Thymus (tissue), 11 donors: ENCODE measurements at regions not wholly inside any gene's neighbourhood (a gene's known extent, or its start where the extent isn't known, plus 50 kb on each side); places are given as distances from the start of the nearest gene placed in this dataset.

Source experiments
- DNase-seq, 9 donors: peaks; one replicate each; pipeline ENCODE4 v3.0.0-alpha.2; 2013; ENCODE audit warnings: low spot score in 9 of 9, low read depth in 6 of 9, missing footprints in 1 of 9
- H3K27ac ChIP-seq, 2 donors: one replicate each; pipeline ENCODE4 v1.5.1; 2013; ENCODE audit warnings: control low read depth in 1 of 2, low read depth in 1 of 2, low read length in 1 of 2, mild to moderate bottlenecking in 1 of 2, moderate library complexity in 1 of 2
- H3K27me3 ChIP-seq, 2 donors: one replicate each; pipeline ENCODE4 v1.5.1; 2013; ENCODE audit warnings: low read length in 1 of 2; ENCODE audit not compliant: control insufficient read depth in 2 of 2, insufficient read depth in 1 of 2
- H3K36me3 ChIP-seq, 2 donors: one replicate each; pipeline ENCODE4 v1.5.1; 2013; ENCODE audit warnings: low read length in 1 of 2, mild to moderate bottlenecking in 1 of 2, moderate library complexity in 1 of 2; ENCODE audit not compliant: control insufficient read depth in 2 of 2, insufficient read depth in 2 of 2
- H3K4me1 ChIP-seq, 2 donors: one replicate each; pipeline ENCODE4 v1.5.1; 2013; ENCODE audit warnings: low read length in 2 of 2; ENCODE audit not compliant: control insufficient read depth in 2 of 2, insufficient read depth in 2 of 2
- H3K4me3 ChIP-seq, 2 donors: one replicate each; pipeline ENCODE4 v1.5.1; 2013; ENCODE audit warnings: low read length in 2 of 2, control low read depth in 1 of 2, mild to moderate bottlenecking in 1 of 2
- H3K9me3 ChIP-seq, 2 donors: one replicate each; pipeline ENCODE4 v1.5.1; 2013; ENCODE audit warnings: low read length in 1 of 2, mild to moderate bottlenecking in 1 of 2; ENCODE audit not compliant: control insufficient read depth in 2 of 2, insufficient read depth in 1 of 2
- WGBS: extraction: QIAGEN DNeasy Blood & Tissue Kit; methylation state at CpG from one replicate; pipeline ENCODE4 v1.1.7; 2013; 5-methylcytosine and 5-hydroxymethylcytosine counted together
- donor health status: healthy.

- no peak for DNase-seq
- H3K36me3 ChIP-seq: no peaks in the 10 kb centered on the region
- no peaks in the 10 kb centered on the region for H3K4me1 ChIP-seq
- H3K27ac ChIP-seq: no peak overlapping the region
- no peaks in the 10 kb centered on the region for H3K9me3 ChIP-seq
- H3K27me3 ChIP-seq: no peaks in the 10 kb centered on the region
- no peak overlapping the region for H3K4me3 ChIP-seq
Measured at GRCh38 chr5:111587728-111588127, 75.4 kb upstream of the STARD4 start.

GRCh38 chr5:111585946-111586345 lies 73.6 kb upstream of the STARD4 start:
- Histone ChIP-seq H3K27ac (no peak overlapping the region), H3K27me3 (no peaks in the 10 kb centered on the region), H3K4me1 (no peaks in the 10 kb centered on the region), H3K36me3 (no peaks in the 10 kb centered on the region), H3K4me3 (no peak overlapping the region), H3K9me3 (no peaks in the 10 kb centered on the region)
- WGBS: 94% methylated on average over 4 of the region's 4 CpGs
- no peak for DNase-seq

GRCh38 chr5:111585291-111585690 lies 73.0 kb upstream of the STARD4 start:
- no peaks in the 10 kb centered on the region for H3K27me3 ChIP-seq
- WGBS: 95% methylated on average over 1 of the region's 1 CpG
- no peak overlapping the region for H3K4me3 ChIP-seq
- no peaks in the 10 kb centered on the region for H3K36me3 ChIP-seq
- H3K9me3 ChIP-seq: no peaks in the 10 kb centered on the region
- H3K4me1 ChIP-seq: no peaks in the 10 kb centered on the region
- DNase-seq: no peak
- no peak overlapping the region for H3K27ac ChIP-seq

- Histone ChIP-seq H3K27me3 (no peaks in the 10 kb centered on the region), H3K4me1 (no peaks in the 10 kb centered on the region), H3K4me3 (no peak overlapping the region), H3K27ac (no peak overlapping the region), H3K36me3 (no peaks in the 10 kb centered on the region), H3K9me3 (no peaks in the 10 kb centered on the region)
- no peak for DNase-seq
- 85% methylated on average over 1 of the region's 1 CpG for WGBS
Measured at GRCh38 chr5:111584651-111585050, 72.3 kb upstream of the STARD4 start.

- 84% methylated on average over 4 of the region's 4 CpGs for WGBS
- DNase-seq: no peak
- Histone ChIP-seq H3K4me3 (no peak overlapping the region), H3K27me3 (no peaks in the 10 kb centered on the region), H3K9me3 (no peaks in the 10 kb centered on the region), H3K36me3 (no peaks in the 10 kb centered on the region), H3K4me1 (no peaks in the 10 kb centered on the region), H3K27ac (no peak overlapping the region)
Measured at GRCh38 chr5:111583758-111584203, 71.4 kb upstream of the STARD4 start.

GRCh38 chr5:111582993-111583601 lies 70.8 kb upstream of the STARD4 start:
- 92% methylated on average over 4 of the region's 4 CpGs for WGBS

GRCh38 chr5:111582451-111582850 lies 70.1 kb upstream of the STARD4 start:
- Histone ChIP-seq H3K4me3 (no peak overlapping the region), H3K27me3 (no peaks in the 10 kb centered on the region), H3K4me1 (no peaks in the 10 kb centered on the region), H3K9me3 (no peaks in the 10 kb centered on the region), H3K36me3 (no peaks in the 10 kb centered on the region), H3K27ac (no peak overlapping the region)
- WGBS: 95% methylated on average over 1 of the region's 1 CpG
- no peak for DNase-seq

More at GRCh38 chr5:111582993-111583601, 70.8 kb upstream of the STARD4 start:
- H3K4me3 ChIP-seq: no peak overlapping the region
- DNase-seq: no peak
- H3K27ac ChIP-seq: no peak overlapping the region
- H3K27me3 ChIP-seq: no peaks in the 10 kb centered on the region
- H3K4me1 ChIP-seq: no peaks in the 10 kb centered on the region
- H3K9me3 ChIP-seq: no peaks in the 10 kb centered on the region
- no peaks in the 10 kb centered on the region for H3K36me3 ChIP-seq

DNA sequence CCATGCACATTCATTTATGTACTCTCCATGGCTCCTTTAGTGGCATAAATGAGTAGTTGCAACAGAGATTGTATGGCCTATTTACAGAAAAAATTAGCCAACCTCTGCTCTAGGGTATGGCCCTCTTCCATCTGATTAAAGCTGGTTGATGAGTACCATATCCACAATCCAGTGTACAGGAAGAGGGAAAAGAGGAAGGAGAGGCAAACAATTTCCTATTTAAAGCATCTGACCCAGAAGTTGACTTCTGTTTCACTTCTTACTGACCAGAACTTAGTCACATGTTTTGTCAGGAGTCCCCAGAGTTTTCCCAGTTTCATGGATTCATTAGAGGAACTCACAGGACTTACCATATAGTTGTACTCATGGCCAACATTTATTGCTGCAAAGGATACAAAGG lies 68.6 kb upstream of the STARD4 start:
- H3K27me3 ChIP-seq: no peaks in the 10 kb centered on the region
- no peak for DNase-seq
- H3K4me1 ChIP-seq: no peaks in the 10 kb centered on the region
- H3K36me3 ChIP-seq: no peaks in the 10 kb centered on the region
- H3K4me3 ChIP-seq: no peak overlapping the region
- no peaks in the 10 kb centered on the region for H3K9me3 ChIP-seq
- no peak overlapping the region for H3K27ac ChIP-seq

DNA sequence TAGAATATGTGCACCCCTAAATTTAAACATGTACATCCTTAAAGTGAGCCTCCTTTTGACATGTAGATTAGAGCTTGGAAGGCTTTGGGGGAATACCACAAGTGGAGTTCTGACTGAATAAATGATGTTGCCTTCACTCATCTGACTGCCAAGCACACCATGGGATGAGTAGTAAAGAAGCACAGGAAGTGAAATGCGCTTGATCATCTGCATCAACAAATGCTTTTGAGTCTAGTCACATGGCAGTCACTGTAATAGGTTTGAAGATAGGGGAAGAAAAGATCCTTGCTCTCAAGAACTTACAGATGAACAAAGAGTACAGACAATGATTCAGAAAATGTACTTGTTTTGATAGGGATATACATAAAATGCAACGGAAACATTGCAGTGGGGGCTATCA lies 62.0 kb upstream of the STARD4 start:
- Histone ChIP-seq H3K27ac (no peak overlapping the region), H3K27me3 (no peaks in the 10 kb centered on the region), H3K4me1 (no peaks in the 10 kb centered on the region), H3K4me3 (no peak overlapping the region), H3K36me3 (no peaks in the 10 kb centered on the region), H3K9me3 (no peaks in the 10 kb centered on the region)
- no peak for DNase-seq
- 96% methylated on average over 2 of the region's 2 CpGs for WGBS

GRCh38 chr5:111572561-111572960 lies 60.2 kb upstream of the STARD4 start:
- Histone ChIP-seq H3K27ac (no peak overlapping the region), H3K36me3 (no peaks in the 10 kb centered on the region), H3K9me3 (no peaks in the 10 kb centered on the region), H3K4me3 (no peak overlapping the region), H3K27me3 (no peaks in the 10 kb centered on the region), H3K4me1 (no peaks in the 10 kb centered on the region)
- no peak for DNase-seq
- 94% methylated on average over 5 of the region's 5 CpGs for WGBS
